SKM-1 (cell line): ENCODE measurements at regions not wholly inside any gene's neighbourhood (a gene's known extent, or its start where the extent isn't known, plus 50 kb on each side); places are given as distances from the start of the nearest gene placed in this dataset.
A peak's percentile ranks its signal among the peaks of the same experiment; 100 is the strongest.

Experiments
- DNase-seq: peaks from one replicate; lab custom pipeline; 2025; ENCODE audit not compliant: unreplicated experiment; lab: John Stamatoyannopoulos, UW

DNA sequence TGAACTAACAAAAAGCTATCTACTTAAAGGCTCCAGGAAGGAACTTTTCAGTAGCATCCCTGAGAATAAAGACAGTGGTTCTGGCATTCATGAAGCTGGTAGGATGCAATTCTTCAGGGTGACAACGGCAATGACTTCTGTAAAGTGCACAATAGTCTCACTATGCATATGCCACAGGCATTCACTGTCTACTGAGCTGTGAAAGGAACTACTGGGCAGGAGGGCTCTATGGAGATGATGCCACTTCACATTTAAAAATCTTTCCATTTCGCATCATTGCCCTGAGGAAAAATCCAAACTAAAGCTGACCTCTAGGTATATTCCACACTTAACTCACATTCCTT lies 2020.6 kb upstream of the PCDH20 start:
- no peak for DNase-seq

DNA sequence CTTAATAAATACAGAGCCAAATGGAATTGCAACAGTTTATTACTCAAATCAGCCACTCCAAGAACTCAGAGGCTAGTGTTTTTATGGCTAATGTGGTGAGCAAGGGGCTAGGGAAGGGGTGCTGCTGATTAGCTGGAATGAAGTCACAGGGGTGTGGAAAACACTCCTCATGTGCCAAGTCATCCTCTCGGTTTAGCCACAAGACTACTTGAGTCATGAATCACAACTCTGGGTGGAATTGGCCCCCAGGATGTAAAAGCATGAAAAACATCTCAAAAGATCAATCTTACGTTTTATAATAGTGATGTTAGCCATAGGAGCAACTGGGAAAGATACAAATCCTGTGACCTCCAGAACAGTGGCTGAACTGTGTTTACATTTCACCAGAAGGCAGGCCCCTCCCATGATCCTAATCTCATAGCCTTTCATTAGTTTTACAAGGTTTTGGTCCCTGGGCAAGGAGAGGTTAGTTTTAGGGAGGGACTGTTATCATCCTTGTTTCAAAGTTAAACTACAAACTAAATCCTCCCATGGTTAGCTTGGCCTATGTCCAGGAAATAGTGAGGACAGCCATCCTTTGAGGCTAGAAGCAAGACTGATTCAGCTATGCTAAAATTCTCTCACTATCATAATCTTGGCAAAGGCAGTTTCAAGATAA lies 2020.1 kb upstream of the PCDH20 start:
- DNase-seq, result no peak

DNA sequence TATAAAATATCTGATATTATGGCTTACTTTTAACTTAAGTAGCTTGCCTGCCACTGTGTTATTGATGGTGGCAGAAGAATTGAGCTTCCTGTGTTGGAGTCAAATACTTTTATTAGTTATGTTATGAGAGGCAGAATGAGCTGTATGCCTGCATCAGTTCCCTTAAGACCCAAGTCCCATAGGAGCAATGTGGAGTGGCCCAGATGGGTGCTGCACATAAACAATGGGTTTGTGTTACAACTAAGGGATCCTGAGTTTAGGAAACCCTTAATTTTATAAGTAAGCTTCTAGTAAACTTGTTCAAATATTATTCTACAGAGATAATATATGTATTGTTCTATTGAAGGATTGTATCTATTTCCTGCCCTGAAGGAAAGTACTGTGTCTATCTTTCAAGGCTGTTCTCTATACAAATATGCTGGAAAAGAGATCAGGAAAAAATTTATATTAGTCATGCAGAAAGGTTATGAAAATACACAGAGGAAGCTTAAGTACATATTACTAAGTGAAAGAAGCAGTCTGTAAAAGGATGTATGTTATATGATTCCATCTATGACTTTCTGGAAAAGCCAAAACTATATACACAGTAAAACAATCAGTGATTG lies 2018.0 kb upstream of the PCDH20 start:
- DNase-seq, result no peak

- no peak for DNase-seq
These were observed 2011.5 kb upstream of the PCDH20 start for GRCh38 chr13:63427170-63427569.

GRCh38 chr13:63425131-63425530 lies 2009.5 kb upstream of the PCDH20 start:
- DNase-seq, result no peak

GRCh38 chr13:63421123-63421522 lies 2005.5 kb upstream of the PCDH20 start:
- no peak for DNase-seq

DNA sequence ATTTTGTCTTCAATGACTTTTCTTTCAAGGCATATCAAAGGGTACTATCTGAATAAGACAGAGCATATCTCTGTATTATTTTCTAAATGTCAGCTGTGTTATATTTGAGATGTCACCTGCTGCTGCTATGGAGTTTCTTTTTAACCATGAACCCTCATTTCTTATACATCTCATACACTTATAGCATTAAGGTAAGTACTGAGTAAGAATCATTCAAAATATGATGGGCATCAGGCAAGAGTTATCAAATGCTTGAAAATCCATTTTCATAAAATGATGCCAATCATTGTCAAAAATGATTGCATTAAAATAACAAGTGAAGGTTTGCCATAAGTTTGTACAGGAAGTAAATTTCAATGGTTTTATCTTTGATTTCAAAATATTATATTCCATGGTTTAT lies 2005.0 kb upstream of the PCDH20 start:
- no peak for DNase-seq

GRCh38 chr13:63414247-63414646 lies 1998.6 kb upstream of the PCDH20 start:
- no peak for DNase-seq

GRCh38 chr13:63409791-63410351 lies 1994.2 kb upstream of the PCDH20 start:
- no peak for DNase-seq

GRCh38 chr13:63408331-63409189 lies 1992.9 kb upstream of the PCDH20 start:
- no peak for DNase-seq

GRCh38 chr13:63403733-63404132 lies 1988.1 kb upstream of the PCDH20 start:
- DNase-seq, result no peak

GRCh38 chr13:63396746-63397145 lies 1981.1 kb upstream of the PCDH20 start:
- DNase-seq, result no peak

GRCh38 chr13:63393112-63393511 lies 1977.5 kb upstream of the PCDH20 start:
- DNase-seq, result no peak

- no peak for DNase-seq
These were observed 1974.1 kb upstream of the PCDH20 start for GRCh38 chr13:63389756-63390155.

DNA sequence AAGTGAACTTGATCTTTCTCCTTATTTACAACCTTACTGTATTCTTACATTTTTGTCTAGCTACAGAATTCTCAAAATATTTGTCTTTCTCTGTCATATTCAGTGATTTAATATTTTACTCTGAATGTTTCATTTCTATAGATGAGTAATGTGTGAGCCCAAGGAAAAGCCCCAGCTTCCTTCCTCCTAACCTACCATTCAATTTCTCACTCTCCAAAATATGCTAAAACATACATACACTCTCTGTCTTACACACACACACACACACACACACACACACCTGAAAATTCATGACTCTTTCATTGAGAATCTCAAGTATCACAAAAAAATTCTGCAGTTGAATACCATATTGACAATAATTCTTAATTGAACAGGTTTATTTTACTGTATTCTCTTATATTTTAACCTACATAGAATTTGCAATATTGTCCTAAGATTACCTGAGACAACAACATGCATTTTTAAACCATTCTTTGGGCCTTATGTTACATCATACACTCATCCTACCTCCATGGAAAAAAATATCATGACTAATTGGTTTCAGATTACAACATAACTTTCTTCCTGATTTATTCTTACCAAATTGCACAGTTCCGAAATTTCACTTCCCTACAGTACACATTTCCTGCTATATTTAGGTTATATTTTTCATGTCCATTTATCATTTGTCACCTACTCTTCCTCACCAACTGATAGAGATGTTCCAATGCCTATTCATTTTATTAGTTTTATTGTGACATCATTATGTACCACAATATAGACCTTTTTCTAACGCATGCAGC lies 1965.6 kb upstream of the PCDH20 start:
- DNase-seq, result peak; percentile 22

DNA sequence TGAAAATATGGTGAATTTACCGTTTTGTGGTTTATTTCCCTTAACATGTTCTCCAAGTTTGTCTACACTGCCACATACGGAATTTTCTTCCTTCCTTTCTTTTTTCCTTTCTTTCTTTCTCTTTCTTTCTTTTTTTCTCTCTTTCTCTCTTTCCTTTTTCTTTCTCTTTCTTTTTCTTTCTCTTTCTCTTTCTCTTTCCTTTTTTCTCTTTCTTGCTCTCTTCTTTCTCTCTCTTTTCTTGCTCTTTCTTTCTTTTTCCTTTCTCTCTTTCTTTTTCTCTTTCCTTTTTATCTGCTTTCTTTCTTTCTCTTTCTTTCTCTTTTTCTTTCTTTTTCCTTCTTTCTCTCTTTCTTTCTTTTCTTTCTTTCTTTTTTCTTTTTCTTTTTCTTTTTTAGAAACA lies 1962.3 kb upstream of the PCDH20 start:
- no peak for DNase-seq

GRCh38 chr13:63370101-63370500 lies 1954.5 kb upstream of the PCDH20 start:
- no peak for DNase-seq

DNA sequence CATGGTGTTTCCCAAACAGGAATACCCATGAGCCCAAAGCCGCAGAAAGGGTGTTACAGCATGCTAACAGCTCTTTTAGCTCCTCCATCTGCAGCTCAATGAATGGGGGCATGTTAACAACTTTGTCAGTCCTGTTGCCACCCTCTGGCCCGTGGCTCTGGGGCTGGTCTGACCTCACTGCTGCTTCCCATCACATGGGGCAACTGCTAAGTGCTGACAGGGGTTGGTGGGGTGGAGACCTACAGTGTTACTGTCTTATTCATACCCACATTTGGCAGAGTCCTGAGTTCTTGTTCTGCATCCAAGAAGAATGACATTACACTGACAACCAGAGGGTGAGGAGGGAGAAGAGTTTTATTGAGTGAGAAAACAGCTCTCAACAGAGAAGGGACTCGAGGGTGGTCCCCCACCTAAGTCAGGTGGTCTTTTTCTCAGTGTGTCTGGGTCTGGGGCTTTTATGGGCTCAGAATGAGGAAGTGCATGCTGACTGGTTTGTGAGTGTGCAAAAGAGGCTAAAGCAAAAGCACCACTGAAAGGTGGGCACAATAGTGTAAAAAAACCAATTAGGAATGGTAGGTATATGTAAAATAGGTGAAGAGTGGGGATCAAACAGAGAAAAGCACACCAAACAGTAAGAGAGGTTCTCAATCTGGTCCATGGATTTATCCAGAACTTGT lies 1952.0 kb upstream of the PCDH20 start:
- DNase-seq, result no peak

- DNase-seq, result no peak
These were observed 1948.5 kb upstream of the PCDH20 start for GRCh38 chr13:63364159-63364558.

DNA sequence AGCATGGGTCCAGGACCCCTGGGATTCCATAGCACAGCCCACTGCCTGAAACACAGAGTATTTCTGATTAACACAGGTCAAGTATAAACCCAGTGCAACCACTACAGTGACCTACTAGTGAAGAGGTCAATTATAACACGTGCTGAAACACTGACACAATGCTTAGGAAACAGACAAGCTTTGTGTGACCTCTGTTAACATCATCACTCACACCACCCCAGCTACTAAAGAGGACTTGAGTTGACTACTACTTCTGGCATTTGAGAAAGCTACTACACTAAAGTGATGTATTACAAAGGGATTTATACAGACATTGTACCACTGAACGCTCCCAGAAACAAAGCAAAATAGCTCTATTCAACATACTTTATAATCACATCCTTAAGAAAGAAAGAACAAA lies 1935.9 kb upstream of the PCDH20 start:
- DNase-seq, result no peak

DNA sequence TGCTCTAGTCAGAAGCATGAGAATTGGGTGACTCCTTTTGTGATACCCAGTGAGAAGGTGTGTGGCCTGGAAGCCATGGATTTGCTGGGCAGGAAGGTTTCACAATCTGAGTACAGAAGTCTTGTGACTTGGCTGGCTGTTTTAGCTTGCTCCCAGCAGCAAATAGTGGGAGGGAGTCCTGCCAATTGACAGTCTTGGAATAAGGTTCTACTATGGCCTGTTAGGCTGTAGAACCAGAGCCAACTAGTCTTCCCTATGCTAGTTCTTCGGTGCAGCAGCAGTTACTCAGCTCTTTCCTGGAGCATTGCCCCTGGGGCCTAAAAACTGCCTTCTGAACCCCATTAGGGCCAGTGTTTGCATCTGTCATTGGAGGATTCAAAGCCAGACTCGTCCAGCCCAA lies 1935.4 kb upstream of the PCDH20 start:
- no peak for DNase-seq
